ENCODE measurements at regions not wholly inside any gene's neighbourhood (a gene's known extent, or its start where the extent isn't known, plus 50 kb on each side); places are given as distances from the start of the nearest gene placed in this dataset.

GRCh38 chr3:3586336-3586735 lies 212.9 kb upstream of the LRRN1 start:
- no peak overlapping the region for H3K27ac ChIP-seq (ENCODE audit: low read depth, low read length)
- no peaks in the 10 kb centered on the region for H3K9me3 ChIP-seq (ENCODE audit: control insufficient read depth in 3 of 3, low read length in 3 of 3)
- no peak overlapping the region for H3K9ac ChIP-seq (ENCODE audit: low read depth in 1 of 3, low read length in 3 of 3)
- no peaks in the 10 kb centered on the region for H3K36me3 ChIP-seq (ENCODE audit: control insufficient read depth in 3 of 3, insufficient read depth in 3 of 3, low read length in 3 of 3)
- H3K4me3 ChIP-seq (ENCODE audit: low read length in 3 of 3) = no peak overlapping the region
- peaks cover 0 to 4% (median 0%) of the 10 kb centered on the region in 3 donors for H3K4me1 ChIP-seq (ENCODE audit: control insufficient read depth in 3 of 3, insufficient read depth in 3 of 3, low read length in 3 of 3)
- no peaks in the 10 kb centered on the region for H3K27me3 ChIP-seq (ENCODE audit: control insufficient read depth in 3 of 3, insufficient read depth in 3 of 3, low read length in 3 of 3)

- H3K27ac ChIP-seq (ENCODE audit: low read depth, low read length) = no peak overlapping the region
- no peaks in the 10 kb centered on the region for H3K27me3 ChIP-seq (ENCODE audit: control insufficient read depth in 3 of 3, insufficient read depth in 3 of 3, low read length in 3 of 3)
- no peak overlapping the region for H3K9ac ChIP-seq (ENCODE audit: low read depth in 1 of 3, low read length in 3 of 3)
- H3K4me1 ChIP-seq (ENCODE audit: control insufficient read depth in 3 of 3, insufficient read depth in 3 of 3, low read length in 3 of 3) = no peaks in the 10 kb centered on the region
- no peak overlapping the region for H3K4me3 ChIP-seq (ENCODE audit: low read length in 3 of 3)
- H3K36me3 ChIP-seq (ENCODE audit: control insufficient read depth in 3 of 3, insufficient read depth in 3 of 3, low read length in 3 of 3) = no peaks in the 10 kb centered on the region
- no peaks in the 10 kb centered on the region for H3K9me3 ChIP-seq (ENCODE audit: control insufficient read depth in 3 of 3, low read length in 3 of 3)
These were observed 219.6 kb upstream of the LRRN1 start for GRCh38 chr3:3579658-3580057.

GRCh38 chr3:3578718-3579117 lies 220.5 kb upstream of the LRRN1 start:
- H3K4me1 ChIP-seq (ENCODE audit: control insufficient read depth in 3 of 3, insufficient read depth in 3 of 3, low read length in 3 of 3) = no peaks in the 10 kb centered on the region
- H3K36me3 ChIP-seq (ENCODE audit: control insufficient read depth in 3 of 3, insufficient read depth in 3 of 3, low read length in 3 of 3) = no peaks in the 10 kb centered on the region
- no peak overlapping the region for H3K27ac ChIP-seq (ENCODE audit: low read depth, low read length)
- H3K9ac ChIP-seq (ENCODE audit: low read depth in 1 of 3, low read length in 3 of 3) = no peak overlapping the region
- H3K9me3 ChIP-seq (ENCODE audit: control insufficient read depth in 3 of 3, low read length in 3 of 3) = no peaks in the 10 kb centered on the region
- H3K4me3 ChIP-seq (ENCODE audit: low read length in 3 of 3) = no peak overlapping the region
- H3K27me3 ChIP-seq (ENCODE audit: control insufficient read depth in 3 of 3, insufficient read depth in 3 of 3, low read length in 3 of 3) = no peaks in the 10 kb centered on the region

GRCh38 chr3:3577823-3578222 lies 221.4 kb upstream of the LRRN1 start:
- no peak overlapping the region for H3K9ac ChIP-seq (ENCODE audit: low read depth in 1 of 3, low read length in 3 of 3)
- no peaks in the 10 kb centered on the region for H3K36me3 ChIP-seq (ENCODE audit: control insufficient read depth in 3 of 3, insufficient read depth in 3 of 3, low read length in 3 of 3)
- no peak overlapping the region for H3K4me3 ChIP-seq (ENCODE audit: low read length in 3 of 3)

GRCh38 chr3:3573341-3573740 lies 225.9 kb upstream of the LRRN1 start:
- no peaks in the 10 kb centered on the region for H3K27me3 ChIP-seq (ENCODE audit: control insufficient read depth in 3 of 3, insufficient read depth in 3 of 3, low read length in 3 of 3)
- no peaks in the 10 kb centered on the region for H3K9me3 ChIP-seq (ENCODE audit: control insufficient read depth in 3 of 3, low read length in 3 of 3)
- H3K27ac ChIP-seq (ENCODE audit: low read depth, low read length) = no peak overlapping the region
- H3K36me3 ChIP-seq (ENCODE audit: control insufficient read depth in 3 of 3, insufficient read depth in 3 of 3, low read length in 3 of 3) = no peaks in the 10 kb centered on the region
- H3K4me3 ChIP-seq (ENCODE audit: low read length in 3 of 3) = no peak overlapping the region
- H3K4me1 ChIP-seq (ENCODE audit: control insufficient read depth in 3 of 3, insufficient read depth in 3 of 3, low read length in 3 of 3) = no peaks in the 10 kb centered on the region
- no peak overlapping the region for H3K9ac ChIP-seq (ENCODE audit: low read depth in 1 of 3, low read length in 3 of 3)

More at GRCh38 chr3:3577823-3578222, 221.4 kb upstream of the LRRN1 start:
- no peaks in the 10 kb centered on the region for H3K27me3 ChIP-seq (ENCODE audit: control insufficient read depth in 3 of 3, insufficient read depth in 3 of 3, low read length in 3 of 3)
- H3K9me3 ChIP-seq (ENCODE audit: control insufficient read depth in 3 of 3, low read length in 3 of 3) = no peaks in the 10 kb centered on the region
- no peaks in the 10 kb centered on the region for H3K4me1 ChIP-seq (ENCODE audit: control insufficient read depth in 3 of 3, insufficient read depth in 3 of 3, low read length in 3 of 3)
- no peak overlapping the region for H3K27ac ChIP-seq (ENCODE audit: low read depth, low read length)

GRCh38 chr3:3560591-3561311 lies 238.5 kb upstream of the LRRN1 start:
- no peaks in the 10 kb centered on the region for H3K9me3 ChIP-seq (ENCODE audit: control insufficient read depth in 3 of 3, low read length in 3 of 3)
- H3K36me3 ChIP-seq (ENCODE audit: control insufficient read depth in 3 of 3, insufficient read depth in 3 of 3, low read length in 3 of 3) = no peaks in the 10 kb centered on the region
- no peaks in the 10 kb centered on the region for H3K27me3 ChIP-seq (ENCODE audit: control insufficient read depth in 3 of 3, insufficient read depth in 3 of 3, low read length in 3 of 3)
- H3K4me1 ChIP-seq (ENCODE audit: control insufficient read depth in 3 of 3, insufficient read depth in 3 of 3, low read length in 3 of 3) = no peaks in the 10 kb centered on the region
- no peak overlapping the region for H3K4me3 ChIP-seq (ENCODE audit: low read length in 3 of 3)
- no peak overlapping the region for H3K27ac ChIP-seq (ENCODE audit: low read depth, low read length)
- H3K9ac ChIP-seq (ENCODE audit: low read depth in 1 of 3, low read length in 3 of 3) = no peak overlapping the region

GRCh38 chr3:3559786-3560185 lies 239.4 kb upstream of the LRRN1 start:
- Histone ChIP-seq H3K9ac (ENCODE audit: low read depth in 1 of 3, low read length in 3 of 3) (no peak overlapping the region), H3K36me3 (ENCODE audit: control insufficient read depth in 3 of 3, insufficient read depth in 3 of 3, low read length in 3 of 3) (no peaks in the 10 kb centered on the region), H3K4me3 (ENCODE audit: low read length in 3 of 3) (no peak overlapping the region), H3K9me3 (ENCODE audit: control insufficient read depth in 3 of 3, low read length in 3 of 3) (no peaks in the 10 kb centered on the region), H3K27me3 (ENCODE audit: control insufficient read depth in 3 of 3, insufficient read depth in 3 of 3, low read length in 3 of 3) (no peaks in the 10 kb centered on the region), H3K4me1 (ENCODE audit: control insufficient read depth in 3 of 3, insufficient read depth in 3 of 3, low read length in 3 of 3) (no peaks in the 10 kb centered on the region), H3K27ac (ENCODE audit: low read depth, low read length) (no peak overlapping the region)

GRCh38 chr3:3556078-3556477 lies 243.2 kb upstream of the LRRN1 start:
- no peaks in the 10 kb centered on the region for H3K4me1 ChIP-seq (ENCODE audit: control insufficient read depth in 3 of 3, insufficient read depth in 3 of 3, low read length in 3 of 3)
- H3K27ac ChIP-seq (ENCODE audit: low read depth, low read length) = no peak overlapping the region
- no peak overlapping the region for H3K9ac ChIP-seq (ENCODE audit: low read depth in 1 of 3, low read length in 3 of 3)
- H3K9me3 ChIP-seq (ENCODE audit: control insufficient read depth in 3 of 3, low read length in 3 of 3) = no peaks in the 10 kb centered on the region
- no peaks in the 10 kb centered on the region for H3K27me3 ChIP-seq (ENCODE audit: control insufficient read depth in 3 of 3, insufficient read depth in 3 of 3, low read length in 3 of 3)
- no peaks in the 10 kb centered on the region for H3K36me3 ChIP-seq (ENCODE audit: control insufficient read depth in 3 of 3, insufficient read depth in 3 of 3, low read length in 3 of 3)
- H3K4me3 ChIP-seq (ENCODE audit: low read length in 3 of 3) = no peak overlapping the region

GRCh38 chr3:3553236-3553635 lies 246.0 kb upstream of the LRRN1 start:
- H3K27me3 ChIP-seq (ENCODE audit: control insufficient read depth in 3 of 3, insufficient read depth in 3 of 3, low read length in 3 of 3) = no peaks in the 10 kb centered on the region
- no peaks in the 10 kb centered on the region for H3K4me1 ChIP-seq (ENCODE audit: control insufficient read depth in 3 of 3, insufficient read depth in 3 of 3, low read length in 3 of 3)
- no peak overlapping the region for H3K9ac ChIP-seq (ENCODE audit: low read depth in 1 of 3, low read length in 3 of 3)
- H3K27ac ChIP-seq (ENCODE audit: low read depth, low read length) = no peak overlapping the region
- H3K9me3 ChIP-seq (ENCODE audit: control insufficient read depth in 3 of 3, low read length in 3 of 3) = no peaks in the 10 kb centered on the region
- H3K36me3 ChIP-seq (ENCODE audit: control insufficient read depth in 3 of 3, insufficient read depth in 3 of 3, low read length in 3 of 3) = no peaks in the 10 kb centered on the region
- no peak overlapping the region for H3K4me3 ChIP-seq (ENCODE audit: low read length in 3 of 3)

GRCh38 chr3:3552761-3553160 lies 246.5 kb upstream of the LRRN1 start:
- no peak overlapping the region for H3K4me3 ChIP-seq (ENCODE audit: low read length in 3 of 3)
- H3K36me3 ChIP-seq (ENCODE audit: control insufficient read depth in 3 of 3, insufficient read depth in 3 of 3, low read length in 3 of 3) = no peaks in the 10 kb centered on the region
- H3K27me3 ChIP-seq (ENCODE audit: control insufficient read depth in 3 of 3, insufficient read depth in 3 of 3, low read length in 3 of 3) = no peaks in the 10 kb centered on the region
- H3K9ac ChIP-seq (ENCODE audit: low read depth in 1 of 3, low read length in 3 of 3) = no peak overlapping the region
- H3K4me1 ChIP-seq (ENCODE audit: control insufficient read depth in 3 of 3, insufficient read depth in 3 of 3, low read length in 3 of 3) = no peaks in the 10 kb centered on the region
- no peaks in the 10 kb centered on the region for H3K9me3 ChIP-seq (ENCODE audit: control insufficient read depth in 3 of 3, low read length in 3 of 3)
- H3K27ac ChIP-seq (ENCODE audit: low read depth, low read length) = no peak overlapping the region

All from skeletal muscle tissue (tissue), 3 donors.